Liver (tissue), 3 donors: ENCODE measurements at regions not wholly inside any gene's neighbourhood (a gene's known extent, or its start where the extent isn't known, plus 50 kb on each side); places are given as distances from the start of the nearest gene placed in this dataset.

Experiments used
- EGR1 ChIP-seq, 2 donors: IDR thresholded peaks; 2 replicates each; pipeline ENCODE4 v1.6.1; 2016 to 2018; ENCODE audit warnings: antibody characterized with exemption in 2 of 2, low read depth in 2 of 2
- FOXA1 ChIP-seq: IDR thresholded peaks from 2 replicates; pipeline ENCODE4 v1.6.1; 2016; ENCODE audit warnings: antibody characterized with exemption
- GABPA ChIP-seq, 2 donors: IDR thresholded peaks in 1 of 2; conservative IDR thresholded peaks in 1 of 2; 2 replicates each; pipeline ENCODE4 v1.6.1; 2016; ENCODE audit warnings: antibody characterized with exemption in 2 of 2, mild to moderate bottlenecking in 1 of 2, moderate library complexity in 1 of 2
- HNF4A ChIP-seq, 2 donors: conservative IDR thresholded peaks; 2 replicates each; pipeline ENCODE4 v1.6.1; 2016; ENCODE audit warnings: antibody characterized with exemption in 2 of 2, mild to moderate bottlenecking in 2 of 2
- JUND ChIP-seq, 2 donors: IDR thresholded peaks; 2 replicates each; pipeline ENCODE4 v1.6.1; 2016; ENCODE audit warnings: antibody characterized with exemption in 2 of 2
- RAD21 ChIP-seq, 2 donors: IDR thresholded peaks; 2 replicates each; pipeline ENCODE4 v1.6.1; 2016; ENCODE audit warnings: antibody characterized with exemption in 2 of 2, mild to moderate bottlenecking in 2 of 2
- SP1 ChIP-seq: IDR thresholded peaks from 2 replicates; pipeline ENCODE4 v1.6.1; 2018; ENCODE audit warnings: antibody characterized with exemption, mild to moderate bottlenecking
- TAF1 ChIP-seq: conservative IDR thresholded peaks from 2 replicates; pipeline ENCODE4 v1.6.1; 2016; ENCODE audit warnings: antibody characterized with exemption, mild to moderate bottlenecking
- TF ChIP-seq, protein P1 (sequence below): fragments of 150-350 bp; IDR thresholded peaks from 2 replicates; pipeline ENCODE4 v1.5.1; 2017; ENCODE audit warnings: improper control_type of control experiment, low read depth, low read length; ENCODE audit not compliant: missing input control
- TF ChIP-seq, protein P2 (sequence below): IDR thresholded peaks from 2 replicates; pipeline ENCODE4 v1.6.1; 2016; ENCODE audit warnings: antibody characterized with exemption, mild to moderate bottlenecking
- TF ChIP-seq, protein P3 (sequence below): IDR thresholded peaks from 2 replicates; pipeline ENCODE4 v1.6.1; 2016; ENCODE audit warnings: antibody characterized with exemption
- TF ChIP-seq, protein P4 (sequence below): IDR thresholded peaks from 2 replicates; pipeline ENCODE4 v1.6.1; 2016; ENCODE audit warnings: antibody characterized with exemption
- donor health status: healthy.
- donor health status: healthy.

DNA sequence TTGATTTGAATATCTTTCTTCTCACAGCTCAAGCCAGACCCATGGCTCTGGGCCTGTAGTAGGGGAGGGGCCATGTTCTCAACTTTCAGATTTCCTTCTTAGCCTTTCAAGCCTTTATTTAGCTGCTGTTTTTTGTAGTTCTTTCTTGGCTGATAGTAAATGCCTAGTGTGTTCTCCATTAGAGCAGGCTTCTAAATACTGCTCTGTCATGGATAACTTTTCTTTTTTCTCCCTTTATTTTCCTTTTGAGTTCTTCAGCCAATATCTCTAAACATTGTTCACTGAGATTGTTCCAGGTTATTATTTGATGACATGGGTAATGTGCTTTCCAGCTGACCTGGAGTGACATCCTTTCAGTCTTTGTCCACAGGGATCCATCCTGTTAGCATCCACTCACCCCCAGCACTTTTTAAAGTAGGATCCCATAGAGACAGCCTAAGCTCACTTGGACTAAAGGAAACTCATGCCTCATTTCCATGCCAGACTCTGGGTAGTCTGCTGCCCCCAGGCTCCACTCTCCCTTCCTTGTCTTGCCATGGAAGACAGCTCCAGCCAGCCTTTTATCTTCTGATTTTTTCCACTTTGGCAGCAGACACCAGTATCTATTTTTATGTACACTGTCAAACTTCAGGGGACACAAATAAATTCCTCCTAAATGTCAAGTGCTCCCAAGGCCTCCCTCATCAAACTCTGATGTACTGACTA is 645.6 kb downstream of the RNF144B start:
- TF ChIP-seq, protein P1, sequence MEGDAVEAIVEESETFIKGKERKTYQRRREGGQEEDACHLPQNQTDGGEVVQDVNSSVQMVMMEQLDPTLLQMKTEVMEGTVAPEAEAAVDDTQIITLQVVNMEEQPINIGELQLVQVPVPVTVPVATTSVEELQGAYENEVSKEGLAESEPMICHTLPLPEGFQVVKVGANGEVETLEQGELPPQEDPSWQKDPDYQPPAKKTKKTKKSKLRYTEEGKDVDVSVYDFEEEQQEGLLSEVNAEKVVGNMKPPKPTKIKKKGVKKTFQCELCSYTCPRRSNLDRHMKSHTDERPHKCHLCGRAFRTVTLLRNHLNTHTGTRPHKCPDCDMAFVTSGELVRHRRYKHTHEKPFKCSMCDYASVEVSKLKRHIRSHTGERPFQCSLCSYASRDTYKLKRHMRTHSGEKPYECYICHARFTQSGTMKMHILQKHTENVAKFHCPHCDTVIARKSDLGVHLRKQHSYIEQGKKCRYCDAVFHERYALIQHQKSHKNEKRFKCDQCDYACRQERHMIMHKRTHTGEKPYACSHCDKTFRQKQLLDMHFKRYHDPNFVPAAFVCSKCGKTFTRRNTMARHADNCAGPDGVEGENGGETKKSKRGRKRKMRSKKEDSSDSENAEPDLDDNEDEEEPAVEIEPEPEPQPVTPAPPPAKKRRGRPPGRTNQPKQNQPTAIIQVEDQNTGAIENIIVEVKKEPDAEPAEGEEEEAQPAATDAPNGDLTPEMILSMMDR = no peak
- TF ChIP-seq TAF1 (no peak), SP1 (no peak), HNF4A (conservative IDR thresholded peaks at IDR 0.05) (no peak), JUND (IDR thresholded peaks at IDR 0.05) (no peak), RAD21 (IDR thresholded peaks at IDR 0.05) (no peak), GABPA (IDR thresholded peaks at IDR 0.05 in 1 of 2, conservative IDR thresholded peaks at IDR 0.05 in 1 of 2) (no peak), EGR1 (IDR thresholded peaks at IDR 0.05; ENCODE audit: low read depth in 2 of 2) (no peak), FOXA1 (no peak)
- TF ChIP-seq, protein P2, sequence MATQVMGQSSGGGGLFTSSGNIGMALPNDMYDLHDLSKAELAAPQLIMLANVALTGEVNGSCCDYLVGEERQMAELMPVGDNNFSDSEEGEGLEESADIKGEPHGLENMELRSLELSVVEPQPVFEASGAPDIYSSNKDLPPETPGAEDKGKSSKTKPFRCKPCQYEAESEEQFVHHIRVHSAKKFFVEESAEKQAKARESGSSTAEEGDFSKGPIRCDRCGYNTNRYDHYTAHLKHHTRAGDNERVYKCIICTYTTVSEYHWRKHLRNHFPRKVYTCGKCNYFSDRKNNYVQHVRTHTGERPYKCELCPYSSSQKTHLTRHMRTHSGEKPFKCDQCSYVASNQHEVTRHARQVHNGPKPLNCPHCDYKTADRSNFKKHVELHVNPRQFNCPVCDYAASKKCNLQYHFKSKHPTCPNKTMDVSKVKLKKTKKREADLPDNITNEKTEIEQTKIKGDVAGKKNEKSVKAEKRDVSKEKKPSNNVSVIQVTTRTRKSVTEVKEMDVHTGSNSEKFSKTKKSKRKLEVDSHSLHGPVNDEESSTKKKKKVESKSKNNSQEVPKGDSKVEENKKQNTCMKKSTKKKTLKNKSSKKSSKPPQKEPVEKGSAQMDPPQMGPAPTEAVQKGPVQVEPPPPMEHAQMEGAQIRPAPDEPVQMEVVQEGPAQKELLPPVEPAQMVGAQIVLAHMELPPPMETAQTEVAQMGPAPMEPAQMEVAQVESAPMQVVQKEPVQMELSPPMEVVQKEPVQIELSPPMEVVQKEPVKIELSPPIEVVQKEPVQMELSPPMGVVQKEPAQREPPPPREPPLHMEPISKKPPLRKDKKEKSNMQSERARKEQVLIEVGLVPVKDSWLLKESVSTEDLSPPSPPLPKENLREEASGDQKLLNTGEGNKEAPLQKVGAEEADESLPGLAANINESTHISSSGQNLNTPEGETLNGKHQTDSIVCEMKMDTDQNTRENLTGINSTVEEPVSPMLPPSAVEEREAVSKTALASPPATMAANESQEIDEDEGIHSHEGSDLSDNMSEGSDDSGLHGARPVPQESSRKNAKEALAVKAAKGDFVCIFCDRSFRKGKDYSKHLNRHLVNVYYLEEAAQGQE = no peak
- TF ChIP-seq, protein P3, sequence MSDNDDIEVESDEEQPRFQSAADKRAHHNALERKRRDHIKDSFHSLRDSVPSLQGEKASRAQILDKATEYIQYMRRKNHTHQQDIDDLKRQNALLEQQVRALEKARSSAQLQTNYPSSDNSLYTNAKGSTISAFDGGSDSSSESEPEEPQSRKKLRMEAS = no peak
- TF ChIP-seq, protein P4, sequence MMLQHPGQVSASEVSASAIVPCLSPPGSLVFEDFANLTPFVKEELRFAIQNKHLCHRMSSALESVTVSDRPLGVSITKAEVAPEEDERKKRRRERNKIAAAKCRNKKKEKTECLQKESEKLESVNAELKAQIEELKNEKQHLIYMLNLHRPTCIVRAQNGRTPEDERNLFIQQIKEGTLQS = no peak
